ENCODE measurements at regions not wholly inside any gene's neighbourhood (a gene's known extent, or its start where the extent isn't known, plus 50 kb on each side); places are given as distances from the start of the nearest gene placed in this dataset.

DNA sequence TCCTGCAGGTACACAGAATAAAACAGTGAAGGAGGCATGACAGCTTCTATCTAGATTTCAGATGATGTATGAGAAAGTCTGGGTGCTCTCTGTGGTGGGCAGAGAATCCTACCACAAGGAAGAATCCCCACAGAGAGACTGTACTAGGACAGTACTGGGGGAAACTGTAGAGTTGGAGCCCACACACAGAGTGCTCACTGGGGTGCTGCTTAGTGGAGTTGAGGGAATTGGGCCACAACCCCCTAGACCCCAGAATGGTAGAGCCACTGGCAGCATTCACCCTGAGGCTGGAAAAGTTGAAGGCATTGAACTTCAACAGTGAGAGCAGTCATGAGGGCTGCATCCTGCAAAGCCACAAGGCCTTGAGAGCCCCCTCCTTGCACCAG, 62.2 kb upstream of the TNFRSF21 start:
- TF ChIP-seq, protein P1, sequence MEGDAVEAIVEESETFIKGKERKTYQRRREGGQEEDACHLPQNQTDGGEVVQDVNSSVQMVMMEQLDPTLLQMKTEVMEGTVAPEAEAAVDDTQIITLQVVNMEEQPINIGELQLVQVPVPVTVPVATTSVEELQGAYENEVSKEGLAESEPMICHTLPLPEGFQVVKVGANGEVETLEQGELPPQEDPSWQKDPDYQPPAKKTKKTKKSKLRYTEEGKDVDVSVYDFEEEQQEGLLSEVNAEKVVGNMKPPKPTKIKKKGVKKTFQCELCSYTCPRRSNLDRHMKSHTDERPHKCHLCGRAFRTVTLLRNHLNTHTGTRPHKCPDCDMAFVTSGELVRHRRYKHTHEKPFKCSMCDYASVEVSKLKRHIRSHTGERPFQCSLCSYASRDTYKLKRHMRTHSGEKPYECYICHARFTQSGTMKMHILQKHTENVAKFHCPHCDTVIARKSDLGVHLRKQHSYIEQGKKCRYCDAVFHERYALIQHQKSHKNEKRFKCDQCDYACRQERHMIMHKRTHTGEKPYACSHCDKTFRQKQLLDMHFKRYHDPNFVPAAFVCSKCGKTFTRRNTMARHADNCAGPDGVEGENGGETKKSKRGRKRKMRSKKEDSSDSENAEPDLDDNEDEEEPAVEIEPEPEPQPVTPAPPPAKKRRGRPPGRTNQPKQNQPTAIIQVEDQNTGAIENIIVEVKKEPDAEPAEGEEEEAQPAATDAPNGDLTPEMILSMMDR (IDR thresholded peaks at IDR 0.05; ENCODE audit: insufficient read depth, low read depth, low read length): no peak
- TF ChIP-seq EZH2 (IDR thresholded peaks at IDR 0.05; ENCODE audit: insufficient read depth, low read length): no peak

Measured in astrocyte (in vitro differentiated cells and primary cell).